ENCODE measurements at regions not wholly inside any gene's neighbourhood (a gene's known extent, or its start where the extent isn't known, plus 50 kb on each side); places are given as distances from the start of the nearest gene placed in this dataset.

DNA sequence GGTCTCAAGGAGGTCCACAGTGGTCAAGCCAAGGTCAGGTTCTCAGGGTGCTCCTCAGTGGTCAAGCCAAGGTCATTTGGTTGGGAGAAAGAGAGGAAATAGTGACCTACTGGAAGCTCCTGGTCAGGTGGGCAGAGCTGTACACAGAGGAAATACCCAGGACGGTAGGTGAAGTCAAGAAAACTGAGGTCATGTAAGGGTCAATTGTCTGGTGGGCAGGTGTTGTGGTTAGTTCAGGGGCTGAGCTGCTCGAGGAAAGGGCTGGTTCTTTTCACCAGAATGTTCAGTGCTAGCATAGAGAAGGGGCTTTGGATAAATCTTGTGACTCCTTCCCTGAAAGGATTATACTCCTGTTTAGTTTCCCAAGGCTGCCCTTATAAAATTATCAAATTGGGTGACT is 540.5 kb downstream of the VRK1 start:
- no peaks in the 10 kb centered on the region for H3K4me1 ChIP-seq (ENCODE audit: control insufficient read depth, insufficient read depth, low read length)
- no peaks in the 10 kb centered on the region for H3K36me3 ChIP-seq (ENCODE audit: control insufficient read depth in 2 of 2, insufficient read depth in 1 of 2, low read length in 2 of 2)
- H3K9me3 ChIP-seq (ENCODE audit: control insufficient read depth, insufficient read depth, low read depth, low read length), result no peaks in the 10 kb centered on the region
- POLR2A ChIA-PET, result no interaction called here
- CTCF ChIA-PET, result no interaction called here
- TF ChIP-seq ZSCAN5A (tag by site-specific recombination; IDR thresholded peaks at IDR 0.05) (no peak), PRDM10 (tag by site-specific recombination; IDR thresholded peaks at IDR 0.05) (no peak), SP3 (tag by site-specific recombination; IDR thresholded peaks at IDR 0.05) (no peak), ZNF37A (tag by site-specific recombination; IDR thresholded peaks at IDR 0.05) (no peak), ZNF654 (tag by site-specific recombination; IDR thresholded peaks at IDR 0.05; ENCODE audit: low read depth) (no peak), SALL2 (tag by site-specific recombination; IDR thresholded peaks at IDR 0.05; ENCODE audit: borderline replicate concordance) (no peak), ZSCAN16 (tag by site-specific recombination; IDR thresholded peaks at IDR 0.05) (no peak), KLF8 (tag by site-specific recombination; IDR thresholded peaks at IDR 0.05) (no peak), MEIS1 (CRISPR knock-in tag; IDR thresholded peaks at IDR 0.05; ENCODE audit: borderline replicate concordance) (no peak)
- no peak overlapping the region for H3K27ac ChIP-seq (ENCODE audit: extremely low read depth, low read depth, low read length)
- H3K4me3 ChIP-seq (ENCODE audit: low read depth, low read length), result no peak overlapping the region

- ChIA-PET POLR2A (no interaction called here), CTCF (interaction anchor here (1.0 kb wide), 1 partner anchor 9 kb away, joined by 5 read pairs; no protein-coding TSS in a partner anchor)
- Histone ChIP-seq H3K4me3 (ENCODE audit: low read depth, low read length) (no peak overlapping the region), H3K36me3 (ENCODE audit: control insufficient read depth in 2 of 2, insufficient read depth in 1 of 2, low read length in 2 of 2) (no peaks in the 10 kb centered on the region), H3K4me1 (ENCODE audit: control insufficient read depth, insufficient read depth, low read length) (no peaks in the 10 kb centered on the region), H3K27ac (ENCODE audit: extremely low read depth, low read depth, low read length) (no peak overlapping the region), H3K9me3 (ENCODE audit: control insufficient read depth, insufficient read depth, low read depth, low read length) (no peaks in the 10 kb centered on the region)
- TF ChIP-seq ZSCAN23 (tag by site-specific recombination; IDR thresholded peaks at IDR 0.05) (no peak), ZNF48 (tag by site-specific recombination; IDR thresholded peaks at IDR 0.05) (no peak)
Measured at GRCh38 chr14:97344666-97345065, 547.5 kb downstream of the VRK1 start.

GRCh38 chr14:97346675-97347074 is 549.5 kb downstream of the VRK1 start:
- Histone ChIP-seq H3K36me3 (ENCODE audit: control insufficient read depth in 2 of 2, insufficient read depth in 1 of 2, low read length in 2 of 2) (no peaks in the 10 kb centered on the region), H3K4me1 (ENCODE audit: control insufficient read depth, insufficient read depth, low read length) (no peaks in the 10 kb centered on the region), H3K4me3 (ENCODE audit: low read depth, low read length) (no peak overlapping the region), H3K27ac (ENCODE audit: extremely low read depth, low read depth, low read length) (no peak overlapping the region), H3K9me3 (ENCODE audit: control insufficient read depth, insufficient read depth, low read depth, low read length) (no peaks in the 10 kb centered on the region)
- ChIA-PET POLR2A (no interaction called here), CTCF (no interaction called here)
- TF ChIP-seq ZNF747 (tag by site-specific recombination; IDR thresholded peaks at IDR 0.05) (no peak), KLF17 (tag by site-specific recombination; IDR thresholded peaks at IDR 0.05) (no peak), ZNF768 (tag by site-specific recombination; IDR thresholded peaks at IDR 0.05) (no peak), ZNF157 (tag by site-specific recombination; IDR thresholded peaks at IDR 0.05) (no peak), ZNF335 (tag by site-specific recombination; conservative IDR thresholded peaks at IDR 0.05) (no peak), ZNF404 (tag by site-specific recombination; IDR thresholded peaks at IDR 0.05) (no peak), ZNF792 (tag by site-specific recombination; IDR thresholded peaks at IDR 0.05) (no peak), ZNF391 (tag by site-specific recombination; IDR thresholded peaks at IDR 0.05; ENCODE audit: borderline replicate concordance, low read depth) (no peak), ZNF416 (tag by site-specific recombination; IDR thresholded peaks at IDR 0.05) (no peak), ZNF10 (tag by site-specific recombination; IDR thresholded peaks at IDR 0.05) (no peak), SP2 (tag by site-specific recombination; IDR thresholded peaks at IDR 0.05) (no peak), ZNF302 (tag by site-specific recombination; IDR thresholded peaks at IDR 0.05; ENCODE audit: low read depth) (no peak), TCF7L2 (IDR thresholded peaks at IDR 0.05; ENCODE audit: borderline replicate concordance, low read depth, low read length) (no peak), ZSCAN4 (tag by site-specific recombination; IDR thresholded peaks at IDR 0.05) (no peak), ZNF169 (tag by site-specific recombination; IDR thresholded peaks at IDR 0.05) (no peak)
